ENCODE measurements at regions not wholly inside any gene's neighbourhood (a gene's known extent, or its start where the extent isn't known, plus 50 kb on each side); places are given as distances from the start of the nearest gene placed in this dataset.

DNA sequence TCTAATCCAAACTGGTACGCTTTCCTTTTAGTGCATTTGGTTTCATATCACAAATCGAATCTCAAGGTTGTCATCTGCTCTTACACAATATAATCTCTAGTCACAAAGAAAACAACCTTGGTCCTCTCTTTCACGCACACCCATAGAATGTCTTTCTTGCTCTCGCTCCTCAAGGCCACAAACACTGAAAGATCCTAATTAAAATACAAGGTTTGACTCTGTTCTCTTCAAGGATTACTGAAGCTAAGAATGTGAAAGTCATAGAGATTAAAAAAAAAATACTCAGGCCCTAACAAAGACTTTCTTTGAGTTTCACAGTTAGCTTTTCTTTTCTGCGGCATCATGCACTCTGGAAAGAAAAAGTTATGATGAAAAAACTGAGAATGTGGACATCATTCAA lies 891.5 kb downstream of the EFNB2 start:
- no peak for DNase-seq

DNA sequence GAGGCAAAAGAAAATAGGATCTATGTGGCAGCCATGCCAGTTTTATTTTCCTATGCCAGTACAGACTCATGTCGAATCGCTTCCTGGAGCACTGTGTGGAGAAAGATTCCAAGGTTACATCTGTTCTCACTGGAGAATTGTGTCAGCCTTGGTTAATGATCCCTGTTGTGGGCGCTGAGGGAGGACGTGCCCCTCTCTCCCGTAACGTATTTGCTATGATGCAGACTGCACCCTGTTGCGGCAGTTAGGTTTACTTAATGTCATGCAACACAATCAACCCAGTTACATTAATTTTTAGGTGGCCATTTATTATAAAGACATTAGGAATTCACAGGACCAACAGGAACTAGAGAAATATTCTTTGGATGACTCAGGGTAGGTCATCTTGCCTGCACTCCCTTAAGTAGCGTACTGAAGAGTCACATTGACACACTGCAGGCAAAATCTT lies 892.9 kb downstream of the EFNB2 start:
- no peak for DNase-seq

DNA sequence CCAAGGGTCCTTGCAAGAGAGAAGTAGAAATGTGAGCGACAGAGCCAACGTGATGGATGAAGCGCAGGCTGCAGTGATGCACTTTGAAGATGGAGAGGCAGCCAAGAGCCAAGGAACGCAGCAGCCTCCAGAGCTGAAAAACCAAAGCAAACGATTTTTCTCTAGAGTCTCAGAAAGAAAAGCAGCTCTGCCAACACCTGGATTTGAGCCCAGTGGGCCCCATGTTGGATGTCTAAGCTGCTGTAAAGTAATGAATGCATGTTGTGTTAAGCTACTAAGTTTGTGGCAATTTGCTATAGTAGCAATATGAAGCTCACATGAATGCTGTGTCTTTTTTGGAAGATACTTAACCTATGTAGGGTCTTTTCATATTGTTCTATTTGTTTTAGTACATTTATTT lies 894.3 kb downstream of the EFNB2 start:
- DNase-seq = no peak

DNA sequence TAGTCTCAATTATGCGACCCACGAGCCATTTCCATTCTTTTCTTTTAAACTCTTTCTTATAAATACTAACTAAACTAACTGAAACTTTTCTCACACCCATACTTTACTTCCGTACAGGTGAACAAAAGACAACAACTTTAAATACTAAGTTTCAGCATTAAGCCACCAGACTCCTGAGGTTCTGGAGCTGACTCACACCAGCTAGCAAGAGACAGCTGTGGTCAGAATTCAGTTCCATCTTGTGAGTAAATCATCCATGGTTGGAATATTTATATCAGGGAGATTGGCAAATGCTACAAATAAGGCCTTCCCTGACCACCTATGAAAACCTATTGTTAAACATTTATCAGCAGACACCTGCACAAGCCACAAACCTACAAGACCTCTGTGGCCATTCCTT lies 897.0 kb downstream of the EFNB2 start:
- no peak for DNase-seq

DNA sequence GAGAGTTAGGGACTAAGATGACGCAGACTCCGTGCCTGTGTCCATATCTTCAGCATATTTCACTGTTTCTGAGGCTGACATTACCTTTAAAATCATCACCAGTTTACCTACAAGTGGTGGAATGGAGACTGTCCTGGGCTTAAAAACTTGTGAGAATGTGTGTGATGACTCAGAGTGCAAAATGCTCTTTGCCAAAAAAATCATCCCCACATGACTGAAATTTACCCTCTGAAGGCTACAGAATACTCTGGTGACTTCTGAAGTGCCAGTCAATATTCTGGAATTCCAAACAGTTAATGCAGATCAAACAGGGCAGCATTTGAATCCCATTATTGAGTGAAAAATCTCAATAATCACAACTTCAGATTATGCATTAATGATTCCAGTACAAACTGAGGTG lies 901.4 kb downstream of the EFNB2 start:
- DNase-seq = no peak

DNA sequence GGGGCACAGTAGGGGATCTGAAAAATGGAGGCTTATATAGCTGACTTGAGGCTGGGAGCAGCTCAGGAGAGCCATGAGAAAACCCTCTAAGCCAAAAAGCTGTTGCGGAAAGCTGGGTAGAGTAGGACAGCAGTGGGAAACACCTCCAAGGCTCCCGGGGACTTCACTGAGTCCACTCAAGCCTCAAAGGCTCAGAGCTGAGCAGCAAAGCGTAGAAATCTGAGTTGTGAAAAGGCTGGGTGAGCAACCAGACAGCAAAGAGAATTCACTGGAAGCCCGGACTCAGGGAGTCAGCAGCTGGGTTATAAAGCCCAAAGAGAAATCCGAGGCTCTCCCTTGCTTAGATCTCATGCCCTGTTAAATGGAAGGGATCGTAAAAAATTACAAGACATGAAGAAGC lies 905.0 kb downstream of the EFNB2 start:
- DNase-seq = no peak

DNA sequence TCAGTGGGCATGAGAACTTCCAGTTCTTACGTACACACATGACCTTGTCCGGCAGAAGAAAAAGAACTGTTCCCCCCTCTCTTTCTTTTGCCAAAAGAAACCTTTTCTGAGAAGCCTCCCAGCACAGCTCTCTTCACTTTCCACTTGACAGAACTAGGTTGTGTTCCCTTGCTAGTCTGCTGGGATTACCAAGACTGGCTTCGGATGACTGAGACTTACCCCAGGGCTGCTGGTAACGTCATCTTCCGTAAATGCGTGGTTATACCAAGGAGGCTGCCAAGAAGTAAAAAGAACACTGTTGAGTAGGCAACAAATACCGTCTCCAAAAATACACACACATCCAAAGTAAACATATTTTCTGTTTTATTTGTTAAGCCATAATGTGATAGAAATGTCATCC lies 908.2 kb downstream of the EFNB2 start:
- no peak for DNase-seq

DNA sequence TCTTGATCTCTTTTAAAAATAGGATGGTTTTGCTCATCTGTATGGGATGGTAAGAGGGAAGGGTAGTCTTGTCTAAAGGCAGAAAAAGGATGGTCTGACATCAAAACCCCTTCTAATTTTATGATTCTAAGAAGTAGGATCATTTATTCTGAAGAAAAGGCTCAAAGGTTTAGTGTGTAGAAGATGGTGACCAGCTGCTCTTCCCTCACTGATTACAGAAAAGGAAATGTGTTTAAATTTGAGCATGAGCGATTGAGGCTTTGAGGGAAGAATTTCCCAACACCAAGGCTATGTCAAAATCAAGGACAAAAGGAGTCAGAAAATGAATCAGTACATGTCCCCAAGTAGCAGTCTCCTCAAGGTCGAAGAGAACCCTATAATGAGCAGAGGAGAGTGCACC lies 909.8 kb downstream of the EFNB2 start:
- no peak for DNase-seq

DNA sequence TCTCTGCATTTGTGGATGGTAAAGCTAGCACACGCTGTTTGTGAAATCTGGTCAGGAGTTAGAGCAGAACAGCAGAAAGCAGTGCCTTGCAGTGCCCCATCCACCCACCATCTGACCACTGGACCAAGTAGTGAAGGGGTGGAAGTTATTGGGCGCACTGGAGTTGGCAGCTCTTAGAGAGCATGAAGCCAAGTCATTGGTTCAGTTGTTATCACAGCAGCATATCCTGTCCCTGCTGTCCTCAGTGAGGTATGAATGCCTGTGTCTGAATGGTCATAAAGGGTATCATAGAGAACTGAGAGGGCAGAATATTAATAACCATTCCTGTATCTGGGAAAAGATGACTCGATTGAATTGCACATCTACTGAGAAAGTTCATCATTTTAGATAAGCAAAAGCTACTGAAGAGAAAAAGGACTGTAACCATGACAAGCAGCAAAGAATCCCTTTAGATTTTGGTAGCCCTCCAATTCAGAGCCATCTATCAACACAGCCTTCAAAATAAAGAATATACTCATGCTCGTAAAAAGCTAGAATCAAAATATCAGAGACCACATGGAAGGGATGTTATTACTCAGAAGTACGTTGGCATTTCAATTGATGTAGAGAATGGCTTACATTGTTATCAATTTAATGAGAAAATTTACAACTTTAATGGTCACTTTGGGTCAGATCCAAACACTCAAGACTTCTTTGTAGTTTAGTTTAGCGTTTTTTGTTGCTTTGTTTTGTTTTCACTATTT lies 919.0 kb downstream of the EFNB2 start:
- DNase-seq = no peak

DNA sequence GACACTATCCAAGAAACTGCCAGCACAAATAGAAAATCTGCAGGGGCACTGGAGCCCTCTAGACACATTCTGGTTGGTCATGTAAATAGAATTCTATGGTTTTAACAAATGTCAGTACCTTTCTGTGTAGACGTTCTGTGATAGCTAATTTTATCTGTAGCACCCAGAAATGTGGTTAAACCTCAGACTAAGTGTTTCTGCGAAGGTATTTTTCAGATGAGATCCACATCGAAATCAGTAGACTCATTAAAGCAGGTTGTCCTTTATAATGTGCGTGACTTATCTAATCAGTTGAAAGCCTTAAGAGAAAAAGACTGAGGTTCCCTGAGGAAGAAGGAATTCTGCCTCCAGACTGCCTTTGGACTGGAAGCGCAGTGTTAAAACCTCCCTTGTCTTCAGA lies 922.9 kb downstream of the EFNB2 start:
- DNase-seq = no peak

DNA sequence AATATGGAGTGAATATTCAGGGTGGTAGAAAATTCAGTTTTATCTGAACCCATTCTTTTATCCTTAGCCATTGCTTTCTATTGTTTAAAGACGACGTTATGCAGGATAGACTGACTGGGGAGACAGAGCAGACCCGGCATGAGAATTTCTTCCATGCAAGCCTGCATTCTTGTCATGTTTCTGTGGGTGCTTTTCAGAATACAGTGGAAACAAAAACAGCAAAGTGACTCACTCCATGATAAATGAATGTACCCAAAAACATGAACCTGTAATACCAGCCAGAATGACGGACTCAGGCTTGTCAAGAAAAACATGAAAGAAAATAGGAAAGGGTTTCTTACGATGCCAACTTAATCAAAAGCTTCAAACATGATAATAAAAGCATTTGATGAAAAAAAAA lies 924.0 kb downstream of the EFNB2 start:
- no peak for DNase-seq

DNA sequence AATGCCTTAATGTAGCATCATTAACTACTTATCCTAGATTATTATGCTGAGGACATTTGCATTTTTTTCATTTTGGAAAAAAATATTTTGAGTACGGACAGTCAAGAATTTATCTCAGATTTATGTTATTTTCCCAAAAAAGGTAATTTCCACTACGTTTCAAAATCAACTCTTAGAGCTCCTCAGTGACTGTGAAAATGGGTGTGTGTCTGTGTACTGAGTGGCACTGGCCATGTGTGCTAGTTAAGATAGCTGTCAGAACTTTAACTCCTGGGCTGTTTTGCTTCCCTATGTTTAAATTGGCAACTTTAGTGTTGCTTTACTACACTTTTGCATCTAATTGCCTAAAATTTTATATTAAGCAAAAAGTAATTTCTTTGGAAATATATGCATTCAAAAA lies 927.4 kb downstream of the EFNB2 start:
- no peak for DNase-seq

DNA sequence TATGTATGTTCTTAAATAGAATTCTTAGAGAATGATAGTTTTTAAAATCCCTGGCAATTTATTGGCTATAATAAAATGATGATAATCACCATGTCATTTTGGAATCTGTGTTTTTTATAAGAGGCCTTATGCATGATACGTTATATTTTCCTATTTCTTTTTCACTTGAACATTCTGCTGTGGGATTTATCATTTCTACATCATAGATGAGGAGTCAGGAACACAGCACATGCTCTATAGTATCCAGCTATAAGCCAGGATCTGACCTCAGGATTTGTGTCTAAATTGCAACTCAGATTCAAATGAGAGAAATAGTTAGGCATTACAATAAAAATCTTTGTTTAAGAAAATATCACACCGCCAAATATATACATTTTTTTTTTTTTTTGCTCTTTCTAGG lies 928.0 kb downstream of the EFNB2 start:
- no peak for DNase-seq

DNA sequence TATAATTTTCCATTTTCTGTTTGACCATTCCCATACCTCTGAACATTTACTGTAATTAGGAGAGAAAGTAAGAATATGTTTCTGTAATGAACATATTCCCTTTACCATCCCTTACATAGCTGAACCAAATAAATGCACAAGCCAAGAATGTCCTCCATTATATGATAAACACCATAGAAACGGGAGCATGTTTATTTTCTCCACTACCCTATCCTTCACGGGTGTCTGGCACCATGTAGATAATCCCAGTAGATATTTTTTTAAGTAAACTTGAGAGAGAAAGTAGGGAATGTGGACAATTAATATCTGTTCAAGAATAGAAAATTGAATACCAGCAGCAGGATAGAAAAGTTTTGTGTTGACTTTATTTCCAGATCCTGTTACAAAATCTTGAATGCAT lies 928.4 kb downstream of the EFNB2 start:
- DNase-seq = no peak

DNA sequence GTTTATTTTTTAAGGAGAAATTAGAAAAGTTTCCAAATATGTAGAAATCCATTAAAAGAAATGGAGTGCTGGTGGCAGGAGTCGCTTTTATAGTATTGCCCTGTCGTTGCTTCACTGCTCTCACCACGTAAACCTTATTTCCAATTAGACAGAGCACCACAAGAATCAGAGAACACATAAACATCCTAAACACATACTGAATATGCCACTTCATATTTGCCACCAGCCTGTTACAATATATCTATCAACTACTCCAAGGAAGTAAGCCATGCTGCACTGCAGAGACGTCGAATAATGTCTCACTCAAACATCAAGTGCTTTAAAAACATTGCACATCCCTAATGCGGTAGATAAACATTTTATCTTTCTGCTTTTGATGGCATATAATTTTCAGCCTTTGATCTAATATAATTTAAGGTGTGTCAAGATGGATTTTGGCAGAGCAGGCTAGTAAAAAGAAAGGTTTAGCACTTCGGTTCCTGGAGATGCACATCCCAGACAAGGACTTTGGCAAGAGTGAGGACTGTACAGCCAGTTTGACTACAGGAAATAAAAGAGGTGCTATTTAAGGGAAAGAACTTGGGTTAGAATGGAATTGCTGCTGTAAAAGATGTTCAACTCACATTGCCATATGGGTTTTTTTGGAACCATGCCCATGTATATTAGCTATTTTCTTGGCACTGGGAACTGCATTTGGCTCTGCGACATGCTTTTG lies 932.3 kb downstream of the EFNB2 start:
- DNase-seq = no peak

DNA sequence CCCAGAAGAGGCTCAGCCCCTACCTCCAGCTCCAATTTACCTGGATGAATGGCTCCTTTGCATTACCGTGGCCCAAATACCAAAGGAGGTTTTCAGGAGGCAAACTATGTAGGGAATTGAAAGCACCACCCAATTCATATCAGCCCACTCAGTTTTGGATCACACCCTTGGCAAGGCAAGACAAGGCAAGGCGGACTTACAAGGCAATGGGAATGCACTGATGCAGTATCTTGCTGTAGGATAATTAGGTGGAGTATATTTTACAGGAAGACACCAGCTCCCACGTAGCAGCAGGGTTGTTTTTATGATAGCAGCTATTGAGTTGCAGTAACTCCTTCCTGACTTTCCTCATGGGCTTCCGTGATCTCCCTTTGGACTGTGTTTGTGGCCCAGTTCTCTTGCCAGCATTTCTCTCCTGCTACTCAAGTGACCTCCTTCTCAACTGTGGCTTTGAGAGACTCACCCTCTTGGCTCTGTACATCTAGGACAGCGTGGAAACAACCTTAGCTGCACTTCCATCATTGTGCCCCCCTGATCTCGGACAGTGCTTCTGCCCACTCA lies 935.9 kb downstream of the EFNB2 start:
- DNase-seq = no peak

DNA sequence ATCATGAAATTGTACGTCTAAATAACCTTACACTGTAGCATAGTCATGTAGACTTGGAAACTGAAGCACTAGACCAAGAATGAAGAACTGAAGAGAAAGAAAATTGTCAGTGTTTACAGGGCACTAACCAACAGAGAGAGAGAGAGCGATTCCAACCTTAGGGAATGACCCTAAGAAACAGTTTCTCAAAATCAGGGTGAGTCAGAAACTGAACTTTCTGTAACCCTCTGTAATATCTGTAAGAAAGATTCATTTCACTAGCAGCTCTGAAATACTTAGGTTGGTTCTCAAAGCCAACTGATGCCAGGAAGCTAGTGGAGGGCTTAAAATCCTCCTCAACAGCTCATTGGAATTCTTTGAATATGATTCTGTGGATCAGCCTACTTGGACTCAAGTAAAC lies 936.9 kb downstream of the EFNB2 start:
- DNase-seq = no peak

DNA sequence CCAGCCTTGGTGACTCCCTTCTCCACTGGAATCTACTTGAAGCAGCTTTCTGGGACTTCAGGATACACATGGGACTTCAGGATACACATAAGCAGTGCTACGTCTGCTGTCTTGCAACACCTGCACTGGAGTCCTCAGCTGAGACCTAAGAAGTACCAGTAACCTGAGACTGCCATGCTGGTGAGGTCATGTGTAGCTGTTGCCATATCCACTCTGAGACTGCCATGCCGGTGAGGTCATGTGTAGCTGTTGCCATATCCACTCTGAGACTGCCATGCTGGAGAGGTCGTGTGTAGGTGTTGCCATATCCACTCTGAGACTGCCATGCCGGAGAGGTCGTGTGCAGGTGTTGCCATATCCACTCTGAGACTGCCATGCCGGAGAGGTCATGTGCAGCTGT lies 937.9 kb downstream of the EFNB2 start:
- no peak for DNase-seq

DNA sequence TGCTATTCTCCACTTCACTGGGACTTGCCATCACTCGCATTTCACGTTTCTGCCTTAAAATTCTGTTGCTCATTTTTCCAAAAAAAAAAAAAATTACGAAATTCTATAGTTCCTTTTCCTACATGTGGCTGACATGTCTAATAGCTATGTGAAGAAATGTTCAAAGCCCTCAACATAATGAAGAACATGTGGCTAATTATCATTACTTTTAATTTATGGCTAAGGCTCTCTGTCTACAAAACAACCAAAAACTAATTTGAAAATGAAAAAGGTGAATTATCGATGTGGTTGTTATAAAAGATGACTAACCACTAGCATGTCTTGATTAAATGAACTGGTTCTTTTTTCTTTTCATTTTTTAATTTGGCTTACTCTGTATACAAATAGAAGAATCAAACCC lies 940.0 kb downstream of the EFNB2 start:
- no peak for DNase-seq

DNA sequence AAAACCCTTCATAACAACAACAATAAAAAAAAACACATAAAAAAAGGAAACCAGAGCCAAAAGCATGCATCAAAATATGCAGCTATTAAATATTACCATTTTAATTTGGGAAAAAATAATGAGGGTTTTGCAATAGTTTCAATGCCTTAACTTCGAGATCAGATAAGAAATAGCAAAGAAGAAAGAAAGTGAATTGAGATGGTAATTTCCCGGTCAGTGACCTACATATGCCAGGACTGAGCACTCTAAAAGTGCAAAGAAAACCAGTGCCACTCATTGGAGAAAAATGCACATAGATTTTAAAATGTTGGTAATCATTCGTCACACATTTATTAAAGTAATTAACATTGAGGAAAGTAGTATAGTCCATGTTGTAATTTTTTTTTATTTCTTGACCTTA lies 944.2 kb downstream of the EFNB2 start:
- DNase-seq = no peak

DNA sequence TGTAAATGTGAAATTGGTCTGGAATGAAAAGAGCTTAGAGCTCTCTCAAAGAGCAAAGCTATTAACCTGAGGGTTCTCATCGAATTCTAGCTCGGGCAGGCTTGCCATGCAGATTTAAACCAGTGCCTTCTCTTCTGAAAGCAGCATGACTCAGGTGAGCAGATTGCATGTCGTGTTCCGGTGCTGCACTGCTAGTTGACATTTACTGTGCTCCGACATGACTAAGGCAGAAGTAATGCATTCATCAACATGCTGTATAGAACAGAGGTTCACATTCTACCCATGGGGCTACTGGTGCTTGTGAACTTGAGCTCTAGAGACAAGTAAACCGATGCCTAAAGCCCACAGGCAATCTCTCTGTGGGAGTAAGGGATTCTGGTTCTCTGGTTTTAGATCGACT lies 947.7 kb downstream of the EFNB2 start:
- no peak for DNase-seq

DNA sequence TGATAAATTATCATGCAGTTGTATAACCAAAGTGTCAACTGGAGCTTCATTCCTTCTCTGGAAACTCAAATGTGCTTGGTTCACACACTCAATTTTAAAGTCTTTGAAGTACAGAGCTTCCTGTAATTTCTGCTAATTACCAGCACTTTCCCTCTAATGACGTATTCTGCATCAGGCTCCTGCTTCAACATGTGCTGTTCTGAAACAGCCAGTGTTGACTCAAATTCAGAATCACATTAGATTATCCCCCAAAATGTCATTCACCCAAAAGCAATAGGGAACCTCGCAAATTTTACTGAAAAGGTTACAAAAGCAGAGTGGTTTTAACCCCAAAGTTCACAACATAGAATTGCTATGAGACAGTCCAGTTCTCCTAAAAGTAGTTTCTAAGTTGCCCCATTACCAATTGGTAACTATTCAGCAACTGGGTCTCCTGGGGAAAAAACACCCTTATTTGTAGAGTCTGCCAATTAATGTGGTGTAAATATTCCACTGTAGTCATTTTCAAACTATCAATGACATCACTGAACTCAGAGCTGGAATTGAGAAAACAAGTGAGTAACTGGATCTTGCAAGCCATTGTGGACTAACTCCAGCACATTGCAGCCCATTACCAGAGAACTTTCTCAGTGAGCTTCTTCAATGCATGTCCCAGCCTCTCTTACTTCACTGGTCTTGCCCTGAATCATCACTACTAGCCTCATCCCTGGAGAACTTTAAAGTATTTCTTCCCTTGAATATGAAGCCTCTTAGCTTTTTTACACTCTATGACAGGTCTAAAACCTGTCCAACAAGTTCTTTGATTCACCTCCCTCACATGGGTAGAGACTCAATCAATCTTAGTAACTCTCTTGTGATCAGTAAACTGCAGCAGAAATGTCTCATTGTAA lies 955.4 kb downstream of the EFNB2 start:
- no peak for DNase-seq

DNA sequence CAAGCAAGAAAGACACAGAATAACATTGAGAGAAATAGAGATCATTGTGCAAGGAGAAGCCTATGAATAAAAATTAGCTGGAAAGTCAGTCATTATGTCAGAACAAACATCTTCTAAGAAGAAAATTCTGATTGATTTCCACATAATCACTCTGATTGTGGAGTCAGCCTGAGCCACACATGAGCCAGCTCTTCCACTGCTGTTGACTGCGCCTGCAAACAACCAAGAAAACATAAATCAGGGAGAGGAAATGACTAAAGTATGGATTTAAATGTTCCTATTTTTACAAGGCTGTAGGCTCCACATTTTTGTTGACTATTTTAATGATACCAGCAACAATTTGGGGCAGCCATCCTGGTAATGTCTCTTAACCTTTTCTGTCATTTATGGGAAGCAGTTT lies 962.3 kb downstream of the EFNB2 start:
- DNase-seq = no peak

Data from inflammatory macrophage treated with lipopolysaccharide for 1 hour (primary cell).